Endodermal cell (in vitro differentiated cells): ENCODE measurements at regions not wholly inside any gene's neighbourhood (a gene's known extent, or its start where the extent isn't known, plus 50 kb on each side); places are given as distances from the start of the nearest gene placed in this dataset.

ENCODE experiments used
- DNase-seq: peaks from one replicate; pipeline ENCODE4 v3.0.0-alpha.2; 2017
- H3K27ac ChIP-seq: 2 replicates; pipeline ENCODE4 v1.5.1; 2013; ENCODE audit warnings: mild to moderate bottlenecking, low read depth, low read length, moderate library complexity
- H3K27me3 ChIP-seq: 2 replicates; pipeline ENCODE4 v1.6.1; 2013; ENCODE audit warnings: mild to moderate bottlenecking, low read length, moderate library complexity; ENCODE audit not compliant: insufficient read depth, control insufficient read depth, poor library complexity, severe bottlenecking
- H3K36me3 ChIP-seq: 2 replicates; pipeline ENCODE4 v1.7.0; 2013; ENCODE audit warnings: mild to moderate bottlenecking, low read length, moderate library complexity; ENCODE audit not compliant: control insufficient read depth, insufficient read depth
- H3K4me1 ChIP-seq: one replicate; pipeline ENCODE4 v1.7.0; 2013; ENCODE audit warnings: low read length; ENCODE audit not compliant: control insufficient read depth, insufficient read depth
- H3K4me3 ChIP-seq: 2 replicates; pipeline ENCODE4 v1.5.1; 2013; ENCODE audit warnings: mild to moderate bottlenecking, low read length, moderate library complexity
- H3K9ac ChIP-seq: 2 replicates; pipeline ENCODE4 v1.6.1; 2013; ENCODE audit warnings: mild to moderate bottlenecking, low read length, moderate library complexity; ENCODE audit not compliant: poor library complexity, severe bottlenecking; ENCODE audit errors: extremely low read depth
- H3K9me3 ChIP-seq: 2 replicates; pipeline ENCODE4 v1.6.1; 2013; ENCODE audit warnings: mild to moderate bottlenecking, low read length, moderate library complexity; ENCODE audit not compliant: control insufficient read depth
- H3K27ac Mint-ChIP-seq: 2 replicates; pipeline ENCODE4 v1.8.0; 2020; ENCODE audit warnings: mixed read lengths
- H3K27me3 Mint-ChIP-seq: 2 replicates; pipeline ENCODE4 v1.8.0; 2021; ENCODE audit warnings: mild to moderate bottlenecking, mixed read lengths; ENCODE audit not compliant: insufficient read depth
- H3K36me3 Mint-ChIP-seq: 2 replicates; pipeline ENCODE4 v1.8.0; 2020; ENCODE audit warnings: low read depth, mixed read lengths
- H3K4me1 Mint-ChIP-seq: 2 replicates; pipeline ENCODE4 v1.8.0; 2020; ENCODE audit warnings: mixed read lengths
- H3K4me3 Mint-ChIP-seq: 2 replicates; pipeline ENCODE4 v1.8.0; 2020; ENCODE audit warnings: mild to moderate bottlenecking, moderate library complexity, mixed read lengths
- H3K9me3 Mint-ChIP-seq: 2 replicates; pipeline ENCODE4 v1.8.0; 2020; ENCODE audit warnings: mild to moderate bottlenecking, mixed read lengths
- WGBS, 2 experiments: methylation state at CpG; one replicate each; pipeline versions ENCODE4 v1.1.5 to v1.1.7; 2013; ENCODE audit warnings: missing lambda C conversion rate in 2 of 2, mixed read lengths in 1 of 2; ENCODE audit not compliant: insufficient coverage in 1 of 2, insufficient read length in 1 of 2; 5-methylcytosine and 5-hydroxymethylcytosine counted together
- TF ChIP-seq, protein P1 (sequence below): fragments of 200-600 bp; sonication (generic); conservative IDR thresholded peaks from 2 replicates; pipeline ENCODE4 v1.5.0; 2021; ENCODE audit warnings: antibody characterized with exemption, mild to moderate bottlenecking

DNA sequence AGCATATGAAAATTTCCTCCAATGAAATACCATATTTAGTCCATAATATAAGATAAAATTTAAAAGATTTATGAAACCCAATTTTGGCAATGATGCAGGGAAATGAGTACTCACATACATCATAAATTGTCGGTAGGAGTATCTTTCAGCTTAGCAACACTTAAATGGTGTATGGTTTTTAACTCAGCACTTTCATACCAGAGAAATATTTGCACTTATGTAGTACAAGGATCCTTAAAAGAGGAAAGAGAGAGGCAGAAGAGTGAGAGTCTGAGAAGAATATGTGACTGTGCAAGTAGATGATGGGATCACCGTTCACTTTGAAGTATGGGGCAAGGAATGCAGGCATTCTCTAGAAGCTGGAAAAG, 379.3 kb upstream of the DCN start:
- TF ChIP-seq, protein P1, sequence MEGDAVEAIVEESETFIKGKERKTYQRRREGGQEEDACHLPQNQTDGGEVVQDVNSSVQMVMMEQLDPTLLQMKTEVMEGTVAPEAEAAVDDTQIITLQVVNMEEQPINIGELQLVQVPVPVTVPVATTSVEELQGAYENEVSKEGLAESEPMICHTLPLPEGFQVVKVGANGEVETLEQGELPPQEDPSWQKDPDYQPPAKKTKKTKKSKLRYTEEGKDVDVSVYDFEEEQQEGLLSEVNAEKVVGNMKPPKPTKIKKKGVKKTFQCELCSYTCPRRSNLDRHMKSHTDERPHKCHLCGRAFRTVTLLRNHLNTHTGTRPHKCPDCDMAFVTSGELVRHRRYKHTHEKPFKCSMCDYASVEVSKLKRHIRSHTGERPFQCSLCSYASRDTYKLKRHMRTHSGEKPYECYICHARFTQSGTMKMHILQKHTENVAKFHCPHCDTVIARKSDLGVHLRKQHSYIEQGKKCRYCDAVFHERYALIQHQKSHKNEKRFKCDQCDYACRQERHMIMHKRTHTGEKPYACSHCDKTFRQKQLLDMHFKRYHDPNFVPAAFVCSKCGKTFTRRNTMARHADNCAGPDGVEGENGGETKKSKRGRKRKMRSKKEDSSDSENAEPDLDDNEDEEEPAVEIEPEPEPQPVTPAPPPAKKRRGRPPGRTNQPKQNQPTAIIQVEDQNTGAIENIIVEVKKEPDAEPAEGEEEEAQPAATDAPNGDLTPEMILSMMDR, result no peak
- Histone ChIP-seq H3K27ac (no peak overlapping the region), H3K36me3 (no peaks in the 10 kb centered on the region), H3K4me3 (no peak overlapping the region), H3K4me1 (no peaks in the 10 kb centered on the region), H3K9ac (no peak overlapping the region), H3K27me3 (no peaks in the 10 kb centered on the region), H3K9me3 (no peaks in the 10 kb centered on the region)
- no peak for DNase-seq
- no peaks in the 10 kb centered on the region for H3K27me3 Mint-ChIP-seq
- H3K4me3 Mint-ChIP-seq, result no peak overlapping the region
- H3K9me3 Mint-ChIP-seq, result no peaks in the 10 kb centered on the region
- H3K4me1 Mint-ChIP-seq, result no peaks in the 10 kb centered on the region
- H3K36me3 Mint-ChIP-seq, result no peaks in the 10 kb centered on the region
- H3K27ac Mint-ChIP-seq, result no peak overlapping the region
- 87% methylated on average over 2 of the region's 2 CpGs; no CpG with 5 or more reads in 1 of the 2 experiments for WGBS, 2 experiments

DNA sequence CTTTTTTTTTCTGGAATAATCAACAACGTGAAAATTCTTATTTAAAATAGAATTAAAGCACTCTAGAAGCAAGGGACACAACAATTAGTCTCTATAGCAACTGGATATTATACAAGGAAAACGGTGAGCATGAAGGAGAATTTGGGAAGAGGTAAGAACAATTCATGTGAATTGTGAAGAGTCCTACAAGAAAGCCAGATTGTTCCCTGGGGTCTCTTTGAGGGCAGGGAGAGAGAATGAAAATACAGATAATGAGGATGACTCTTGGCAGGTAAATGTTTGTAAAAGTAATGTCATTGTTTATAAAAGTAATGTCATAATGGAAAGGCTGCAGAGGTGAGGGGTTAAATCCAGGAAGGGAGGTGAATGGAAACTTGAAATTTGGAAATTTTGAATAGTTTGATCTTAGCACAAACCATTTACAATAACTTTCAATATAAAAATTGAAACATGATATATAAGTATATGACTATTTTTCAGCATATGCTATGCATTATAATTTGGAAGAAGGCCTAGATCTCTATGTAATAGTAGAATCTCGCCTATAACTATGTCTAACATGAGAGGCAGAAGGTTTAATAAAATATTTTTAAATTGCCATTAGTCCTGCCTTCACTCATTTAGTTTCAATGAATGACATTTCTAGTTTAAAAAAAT, 378.8 kb upstream of the DCN start:
- H3K27me3 ChIP-seq, result no peaks in the 10 kb centered on the region

DNA sequence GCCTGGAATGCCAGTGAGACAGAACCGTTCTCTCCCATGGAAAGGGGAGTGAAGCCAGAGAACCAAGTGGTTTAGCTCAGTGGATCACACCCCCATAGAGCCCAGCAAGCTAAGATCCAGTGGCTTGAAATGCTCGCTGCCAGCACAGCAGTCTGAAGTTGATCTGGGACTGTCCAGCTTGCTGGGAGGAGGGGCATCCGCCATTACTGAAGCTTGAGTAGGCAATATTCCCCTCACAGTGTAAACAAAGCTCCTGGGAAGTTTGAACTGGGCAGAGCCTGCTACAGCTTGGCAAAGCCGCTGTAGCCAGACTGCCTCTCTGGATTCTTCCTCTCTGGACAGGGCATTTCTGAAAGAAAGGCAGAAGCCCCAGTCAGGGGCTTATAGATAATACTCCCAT, 374.3 kb upstream of the DCN start:
- 94 to 100% methylated on average over 1 to 4 of the region's 4 CpGs for WGBS, 2 experiments
- H3K27ac Mint-ChIP-seq, result no peak overlapping the region
- no peaks in the 10 kb centered on the region for H3K36me3 ChIP-seq
- no peaks in the 10 kb centered on the region for H3K9me3 ChIP-seq
- H3K27me3 ChIP-seq, result no peaks in the 10 kb centered on the region
- H3K9ac ChIP-seq, result no peak overlapping the region
- peaks cover 3% of the 10 kb centered on the region for H3K4me1 Mint-ChIP-seq
- TF ChIP-seq, protein P1, result no peak
- no peaks in the 10 kb centered on the region for H3K36me3 Mint-ChIP-seq
- H3K4me3 ChIP-seq, result no peak overlapping the region
- H3K9me3 Mint-ChIP-seq, result no peaks in the 10 kb centered on the region
- H3K27ac ChIP-seq, result no peak overlapping the region
- H3K27me3 Mint-ChIP-seq, result no peaks in the 10 kb centered on the region
- no peak overlapping the region for H3K4me3 Mint-ChIP-seq
- no peaks in the 10 kb centered on the region for H3K4me1 ChIP-seq
- DNase-seq, result no peak

More for the DNA sequence above, 378.8 kb upstream of the DCN start:
- Mint-ChIP-seq H3K9me3 (no peaks in the 10 kb centered on the region), H3K4me3 (no peak overlapping the region), H3K27ac (no peak overlapping the region), H3K36me3 (no peaks in the 10 kb centered on the region), H3K27me3 (no peaks in the 10 kb centered on the region), H3K4me1 (no peaks in the 10 kb centered on the region)
- Histone ChIP-seq H3K4me3 (no peak overlapping the region), H3K4me1 (no peaks in the 10 kb centered on the region), H3K9ac (no peak overlapping the region), H3K27ac (no peak overlapping the region), H3K36me3 (no peaks in the 10 kb centered on the region), H3K9me3 (no peaks in the 10 kb centered on the region)
- no peak for DNase-seq
- TF ChIP-seq, protein P1, result no peak
- 100% methylated on average over 1 of the region's 3 CpGs for WGBS, 2 experiments
